T-helper 17 cell (primary cell): ENCODE measurements at regions not wholly inside any gene's neighbourhood (a gene's known extent, or its start where the extent isn't known, plus 50 kb on each side); places are given as distances from the start of the nearest gene placed in this dataset.
A peak's percentile ranks its signal among the peaks of the same experiment; 100 is the strongest.

ENCODE experiments used
- ATAC-seq: fragments of 150-1000 bp; cut with Tn5 transposase; 2 replicates; pipeline ENCODE4 v1.10.0; 2021; ENCODE audit warnings: mild to moderate bottlenecking, moderate library complexity
- DNase-seq, 3 donors: peaks; one replicate each; pipeline versions ENCODE4 v3.0.0 to v3.0.0-alpha.2; 2020 to 2021
- H3K9me3 ChIP-seq: one replicate; pipeline ENCODE4 v1.7.0; 2013; ENCODE audit warnings: low read length, mild to moderate bottlenecking; ENCODE audit not compliant: control insufficient read depth, poor library complexity, severe bottlenecking
- H3K27ac Mint-ChIP-seq: one replicate; pipeline ENCODE4 v1.8.0; 2022; ENCODE audit warnings: mild to moderate bottlenecking, moderate library complexity, mixed read lengths
- H3K27me3 Mint-ChIP-seq: one replicate; pipeline ENCODE4 v1.8.0; 2022; ENCODE audit warnings: mixed read lengths
- H3K36me3 Mint-ChIP-seq: one replicate; pipeline ENCODE4 v1.8.0; 2022; ENCODE audit warnings: low read depth, mixed read lengths
- H3K4me1 Mint-ChIP-seq: one replicate; pipeline ENCODE4 v1.8.0; 2022; ENCODE audit warnings: mild to moderate bottlenecking, mixed read lengths
- H3K4me3 Mint-ChIP-seq: one replicate; pipeline ENCODE4 v1.8.0; 2022; ENCODE audit warnings: mild to moderate bottlenecking, moderate library complexity, mixed read lengths

DNA sequence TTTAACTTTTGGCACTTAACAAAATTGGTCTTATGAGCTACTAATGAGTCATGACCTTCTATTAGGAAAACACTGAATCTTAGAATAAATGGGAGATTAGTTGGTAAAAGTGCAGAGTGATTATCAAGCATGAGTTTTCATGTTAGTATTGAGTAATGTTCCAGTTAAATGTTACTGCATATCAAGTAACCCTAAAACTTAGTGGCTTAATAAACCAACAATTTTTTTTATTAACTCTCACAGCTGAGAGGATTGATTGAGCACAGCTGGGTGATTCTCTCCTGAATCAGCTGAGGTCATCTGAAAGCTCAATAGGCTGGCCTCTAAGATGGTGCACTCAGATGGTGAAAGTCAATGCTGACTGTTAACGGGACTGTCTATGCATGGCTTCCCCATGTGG lies 248.6 kb downstream of the BCL11B start:
- H3K27me3 Mint-ChIP-seq, result no peaks in the 10 kb centered on the region
- ATAC-seq, result no peak
- H3K36me3 Mint-ChIP-seq, result peaks cover 3% of the 10 kb centered on the region
- H3K4me3 Mint-ChIP-seq, result no peak overlapping the region
- peaks cover 9% of the 10 kb centered on the region for H3K4me1 Mint-ChIP-seq
- H3K27ac Mint-ChIP-seq, result no peak overlapping the region
- DNase-seq, result no peak
- H3K9me3 ChIP-seq, result no peaks in the 10 kb centered on the region

- H3K36me3 Mint-ChIP-seq, result peaks cover 3% of the 10 kb centered on the region
- ATAC-seq, result no peak
- DNase-seq, result no peak
- H3K9me3 ChIP-seq, result no peaks in the 10 kb centered on the region
- peaks cover 9% of the 10 kb centered on the region for H3K4me1 Mint-ChIP-seq
- H3K4me3 Mint-ChIP-seq, result no peak overlapping the region
- no peak overlapping the region for H3K27ac Mint-ChIP-seq
- no peaks in the 10 kb centered on the region for H3K27me3 Mint-ChIP-seq
Measured at GRCh38 chr14:99024926-99025325, 247.1 kb downstream of the BCL11B start.

DNA sequence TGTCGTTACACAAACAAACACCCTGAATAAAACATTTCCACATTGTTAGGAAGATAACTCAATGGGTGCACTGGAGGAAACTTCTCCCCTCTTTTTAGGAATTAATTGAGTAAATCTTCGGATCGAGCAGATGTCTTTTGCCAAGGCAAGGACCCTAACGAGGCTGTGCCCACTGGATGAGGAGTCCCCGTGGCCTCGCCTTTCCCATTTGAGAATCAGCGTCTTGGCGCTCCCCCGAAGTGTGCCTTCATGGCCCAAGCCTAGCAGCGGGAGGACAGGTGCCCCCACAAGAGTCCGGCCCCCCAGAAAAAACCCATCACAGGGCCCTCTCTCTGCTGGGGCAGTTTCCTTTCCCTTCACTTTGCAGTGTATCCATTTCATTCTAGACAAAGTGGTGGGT lies 246.6 kb downstream of the BCL11B start:
- H3K4me3 Mint-ChIP-seq, result no peak overlapping the region
- H3K27ac Mint-ChIP-seq, result no peak overlapping the region
- H3K9me3 ChIP-seq, result no peaks in the 10 kb centered on the region
- H3K4me1 Mint-ChIP-seq, result peaks cover 5% of the 10 kb centered on the region
- ATAC-seq (no peak), DNase-seq (no peak)
- H3K27me3 Mint-ChIP-seq, result no peaks in the 10 kb centered on the region
- H3K36me3 Mint-ChIP-seq, result peaks cover 3% of the 10 kb centered on the region

- peaks cover 4% of the 10 kb centered on the region for H3K4me1 Mint-ChIP-seq
- no peak overlapping the region for H3K4me3 Mint-ChIP-seq
- ATAC-seq, result no peak
- H3K27ac Mint-ChIP-seq, result no peak overlapping the region
- H3K9me3 ChIP-seq, result no peaks in the 10 kb centered on the region
- no peak for DNase-seq
- peaks cover 3% of the 10 kb centered on the region for H3K36me3 Mint-ChIP-seq
- H3K27me3 Mint-ChIP-seq, result no peaks in the 10 kb centered on the region
Measured at GRCh38 chr14:99026471-99026870, 245.5 kb downstream of the BCL11B start.

DNA sequence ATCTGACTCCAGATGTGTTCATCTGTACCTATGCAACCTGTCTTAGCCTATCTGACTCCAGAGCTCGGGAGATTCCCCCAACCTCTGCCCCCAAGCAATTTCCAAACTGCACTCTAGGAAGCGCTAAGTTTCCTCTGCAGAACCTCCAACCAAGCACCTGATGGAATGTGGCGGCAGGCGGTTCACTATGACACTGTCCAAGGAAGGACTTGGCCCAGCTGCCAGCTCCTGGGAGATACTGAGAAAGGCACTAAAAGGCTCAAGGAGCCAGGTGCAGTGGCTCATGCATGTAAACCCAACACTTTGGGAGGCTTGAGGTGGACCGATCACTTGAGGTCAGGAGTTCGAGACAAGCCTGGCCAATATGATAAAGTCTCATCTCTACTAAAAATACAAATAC lies 244.0 kb downstream of the BCL11B start:
- Mint-ChIP-seq H3K27ac (no peak overlapping the region), H3K4me3 (no peak overlapping the region), H3K36me3 (peaks cover 3% of the 10 kb centered on the region), H3K4me1 (no peaks in the 10 kb centered on the region), H3K27me3 (no peaks in the 10 kb centered on the region)
- no peaks in the 10 kb centered on the region for H3K9me3 ChIP-seq
- DNase-seq (no peak), ATAC-seq (no peak)

- no peaks in the 10 kb centered on the region for H3K4me1 Mint-ChIP-seq
- H3K27ac Mint-ChIP-seq, result no peak overlapping the region
- H3K4me3 Mint-ChIP-seq, result no peak overlapping the region
Measured at GRCh38 chr14:99028521-99028920, 243.5 kb downstream of the BCL11B start.

GRCh38 chr14:99029145-99029915 lies 242.7 kb downstream of the BCL11B start:
- Mint-ChIP-seq H3K4me1 (no peaks in the 10 kb centered on the region), H3K27ac (no peak overlapping the region), H3K36me3 (peaks cover under 1% of the 10 kb centered on the region), H3K27me3 (peaks cover 4% of the 10 kb centered on the region), H3K4me3 (no peak overlapping the region)
- no peak for DNase-seq
- no peak for ATAC-seq
- no peaks in the 10 kb centered on the region for H3K9me3 ChIP-seq

More at GRCh38 chr14:99028521-99028920, 243.5 kb downstream of the BCL11B start:
- H3K36me3 Mint-ChIP-seq, result peaks cover 3% of the 10 kb centered on the region
- H3K9me3 ChIP-seq, result no peaks in the 10 kb centered on the region
- no peak for ATAC-seq
- DNase-seq, result no peak
- no peaks in the 10 kb centered on the region for H3K27me3 Mint-ChIP-seq

DNA sequence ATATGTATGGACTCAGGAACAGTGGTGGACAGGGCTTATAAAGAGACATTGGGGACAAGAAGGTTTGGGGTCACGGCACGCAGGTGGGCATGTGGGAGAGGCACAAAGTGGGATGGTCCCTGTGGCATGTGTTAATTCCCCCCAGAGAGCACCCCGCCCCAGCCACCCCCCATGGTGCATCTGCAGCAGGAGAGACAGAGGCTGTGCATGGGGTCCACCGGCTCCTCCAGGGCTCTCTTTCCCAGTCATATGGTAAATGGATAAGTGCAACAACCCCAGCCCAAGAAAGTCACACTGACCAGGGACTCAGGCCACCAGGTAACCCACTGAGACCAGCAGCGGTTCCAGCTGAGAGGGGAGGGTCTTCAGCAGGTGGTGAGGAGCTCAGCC lies 242.1 kb downstream of the BCL11B start:
- Mint-ChIP-seq H3K4me3 (no peak overlapping the region), H3K4me1 (no peaks in the 10 kb centered on the region), H3K27ac (peak overlapping the region; percentile 21), H3K27me3 (peaks cover 9% of the 10 kb centered on the region), H3K36me3 (no peaks in the 10 kb centered on the region)
- ATAC-seq, result no peak
- H3K9me3 ChIP-seq, result no peaks in the 10 kb centered on the region
- no peak for DNase-seq

DNA sequence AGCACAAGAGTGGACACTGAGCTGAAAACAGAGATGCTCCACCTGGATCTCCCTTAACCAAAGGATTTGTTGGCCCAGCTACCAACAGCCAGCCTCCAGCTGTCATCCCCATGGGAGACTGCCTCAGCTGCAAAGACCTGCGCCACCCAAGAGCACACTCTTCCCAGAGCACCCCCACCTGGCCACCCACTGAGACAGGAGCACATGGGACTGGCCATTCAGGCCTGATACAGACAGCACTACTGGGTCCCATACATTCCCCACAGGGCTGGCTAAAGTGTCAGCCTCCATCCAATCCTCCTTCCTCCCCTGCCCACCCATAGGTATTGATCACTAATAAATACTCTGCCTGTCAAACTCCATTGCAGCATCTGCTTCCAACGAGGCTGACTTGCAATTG lies 241.5 kb downstream of the BCL11B start:
- no peaks in the 10 kb centered on the region for H3K4me1 Mint-ChIP-seq
- DNase-seq, result no peak
- no peaks in the 10 kb centered on the region for H3K9me3 ChIP-seq
- H3K27ac Mint-ChIP-seq, result peak overlapping the region; percentile 21
- H3K4me3 Mint-ChIP-seq, result no peak overlapping the region
- no peaks in the 10 kb centered on the region for H3K36me3 Mint-ChIP-seq
- ATAC-seq, result no peak
- H3K27me3 Mint-ChIP-seq, result peaks cover 10% of the 10 kb centered on the region

- DNase-seq (no peak), ATAC-seq (no peak)
- H3K9me3 ChIP-seq, result no peaks in the 10 kb centered on the region
- Mint-ChIP-seq H3K36me3 (no peaks in the 10 kb centered on the region), H3K4me3 (no peak overlapping the region), H3K27me3 (peaks cover 10% of the 10 kb centered on the region), H3K4me1 (no peaks in the 10 kb centered on the region), H3K27ac (no peak overlapping the region)
Measured at GRCh38 chr14:99032759-99033158, 239.2 kb downstream of the BCL11B start.

GRCh38 chr14:99033951-99034350 lies 238.0 kb downstream of the BCL11B start:
- H3K4me1 Mint-ChIP-seq, result no peaks in the 10 kb centered on the region
- ATAC-seq (no peak), DNase-seq (no peak)
- no peaks in the 10 kb centered on the region for H3K9me3 ChIP-seq
- no peaks in the 10 kb centered on the region for H3K36me3 Mint-ChIP-seq
- H3K27me3 Mint-ChIP-seq, result peaks cover 10% of the 10 kb centered on the region
- no peak overlapping the region for H3K4me3 Mint-ChIP-seq
- H3K27ac Mint-ChIP-seq, result no peak overlapping the region

- Mint-ChIP-seq H3K36me3 (no peaks in the 10 kb centered on the region), H3K27ac (no peak overlapping the region), H3K27me3 (peaks cover 10% of the 10 kb centered on the region), H3K4me1 (no peaks in the 10 kb centered on the region), H3K4me3 (no peak overlapping the region)
- no peak for ATAC-seq
- DNase-seq, result no peak
- no peaks in the 10 kb centered on the region for H3K9me3 ChIP-seq
Measured at GRCh38 chr14:99034711-99035171, 237.3 kb downstream of the BCL11B start.

GRCh38 chr14:99035268-99035667 lies 236.7 kb downstream of the BCL11B start:
- DNase-seq, result no peak
- Mint-ChIP-seq H3K4me1 (no peaks in the 10 kb centered on the region), H3K27ac (no peak overlapping the region), H3K27me3 (peaks cover 10% of the 10 kb centered on the region), H3K4me3 (no peak overlapping the region), H3K36me3 (no peaks in the 10 kb centered on the region)
- no peak for ATAC-seq
- H3K9me3 ChIP-seq, result no peaks in the 10 kb centered on the region
